ENCODE measurements at regions not wholly inside any gene's neighbourhood (a gene's known extent, or its start where the extent isn't known, plus 50 kb on each side); places are given as distances from the start of the nearest gene placed in this dataset.

DNA sequence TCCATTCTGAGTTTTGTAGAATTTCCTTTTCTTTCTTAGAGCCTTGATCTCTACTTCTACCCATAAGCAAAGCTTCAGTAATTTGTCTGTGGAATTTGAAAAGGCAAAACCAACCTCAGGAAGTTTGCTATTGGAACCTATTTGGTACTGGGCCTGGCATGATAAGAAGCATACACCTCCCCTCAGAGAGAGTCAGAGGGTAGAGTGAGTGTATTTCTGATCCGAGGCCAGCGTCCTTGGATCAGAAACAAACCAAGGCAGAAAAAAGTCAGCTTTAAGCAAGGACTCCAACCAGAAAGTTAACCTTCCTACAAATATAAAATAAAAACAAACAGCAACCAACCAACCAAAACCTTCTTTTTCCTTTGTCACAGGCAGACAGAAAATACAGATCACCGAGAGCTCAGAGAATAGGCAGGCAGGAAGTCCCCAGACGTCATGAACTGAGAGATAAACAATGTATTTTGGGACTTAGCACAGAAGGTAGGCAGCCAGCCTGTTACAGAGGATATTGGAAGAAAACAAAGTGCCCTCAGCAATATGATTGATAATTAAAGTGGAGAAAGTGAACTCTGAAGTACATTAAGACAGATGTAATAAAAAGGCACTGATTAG lies 141.5 kb downstream of the NEDD1 start:
- ATAC-seq (no peak), DNase-seq (ENCODE audit: low read depth, low spot score) (no peak)
- H4K20me1 ChIP-seq (ENCODE audit: insufficient read depth) = no peaks in the 10 kb centered on the region; the same call in 1 of the 2 replicates
- H3K4me3 ChIP-seq (replicated peaks in 1 of 2; ENCODE audit: low read depth in 1 of 2, low read length in 2 of 2) = no peak overlapping the region
- BruUV-seq (replicated peaks) = no TSS peak
- ChIA-PET CTCF (no interaction called here), POLR2A (no interaction called here), RAD21 (ENCODE audit: low non-redundant PET in 1 of 2, low total read pairs in 2 of 2, uncharacterized antibody in 2 of 2, unreplicated experiment in 2 of 2) (no interaction called here)
- H3K9me3 ChIP-seq (ENCODE audit: control insufficient read depth in 1 of 2, insufficient read depth in 1 of 2, low read depth in 1 of 2, low read length in 2 of 2) = no peaks in the 10 kb centered on the region
- intact Hi-C loops (cut with micrococcal nuclease) = no loop called here
- no peak overlapping the region for H2AFZ ChIP-seq (ENCODE audit: low read depth, low read length, poor library complexity, severe bottlenecking)
- H3K4me2 ChIP-seq (ENCODE audit: low read length) = no peak overlapping the region
- no peaks in the 10 kb centered on the region for H3K4me1 ChIP-seq (ENCODE audit: control insufficient read depth in 1 of 2, insufficient read depth in 2 of 2, low read length in 2 of 2)
- H3K27ac ChIP-seq (ENCODE audit: low read depth, low read length) = no peak overlapping the region
- no peaks in the 10 kb centered on the region for H3K36me3 ChIP-seq (ENCODE audit: control insufficient read depth in 1 of 2, insufficient read depth in 2 of 2, low read length in 2 of 2)
- no peak overlapping the region for H3K9ac ChIP-seq (ENCODE audit: low read length)
- H3K27me3 ChIP-seq (ENCODE audit: insufficient read depth, low read length) = peaks cover 17% of the 10 kb centered on the region; the same call in 1 of the 2 replicates
- no peaks in the 10 kb centered on the region for H3K9me2 ChIP-seq (ENCODE audit: insufficient read depth)
- H3K79me2 ChIP-seq (ENCODE audit: insufficient read depth, low read length) = no peaks in the 10 kb centered on the region
- TF ChIP-seq ELF1 (IDR thresholded peaks at IDR 0.05; ENCODE audit: borderline replicate concordance, low read depth) (no peak), TCF7L2 (IDR thresholded peaks at IDR 0.05; ENCODE audit: borderline replicate concordance, extremely low read depth, insufficient read depth, insufficient read length) (no peak), REST (IDR thresholded peaks at IDR 0.05; ENCODE audit: low read depth) (no peak), POLR2AphosphoS5 (IDR thresholded peaks at IDR 0.05; ENCODE audit: low read depth, low read length) (no peak), EGR1 (IDR thresholded peaks at IDR 0.05; ENCODE audit: low read depth) (no peak), CBX3 (IDR thresholded peaks at IDR 0.05; ENCODE audit: low read depth) (no peak), SRF (IDR thresholded peaks at IDR 0.05; ENCODE audit: low read depth) (no peak), ZNF274 (IDR thresholded peaks at IDR 0.05; ENCODE audit: low read depth, low read length) (no peak), YY1 (IDR thresholded peaks at IDR 0.05; ENCODE audit: extremely low read depth, insufficient replicate concordance, low read depth, low read length) (no peak), EZH2 (IDR thresholded peaks at IDR 0.05) (no peak), POLR2A (IDR thresholded peaks at IDR 0.05; ENCODE audit: borderline replicate concordance, extremely low read depth, insufficient read depth, insufficient read length) (no peak)
- TF ChIP-seq, protein P1, sequence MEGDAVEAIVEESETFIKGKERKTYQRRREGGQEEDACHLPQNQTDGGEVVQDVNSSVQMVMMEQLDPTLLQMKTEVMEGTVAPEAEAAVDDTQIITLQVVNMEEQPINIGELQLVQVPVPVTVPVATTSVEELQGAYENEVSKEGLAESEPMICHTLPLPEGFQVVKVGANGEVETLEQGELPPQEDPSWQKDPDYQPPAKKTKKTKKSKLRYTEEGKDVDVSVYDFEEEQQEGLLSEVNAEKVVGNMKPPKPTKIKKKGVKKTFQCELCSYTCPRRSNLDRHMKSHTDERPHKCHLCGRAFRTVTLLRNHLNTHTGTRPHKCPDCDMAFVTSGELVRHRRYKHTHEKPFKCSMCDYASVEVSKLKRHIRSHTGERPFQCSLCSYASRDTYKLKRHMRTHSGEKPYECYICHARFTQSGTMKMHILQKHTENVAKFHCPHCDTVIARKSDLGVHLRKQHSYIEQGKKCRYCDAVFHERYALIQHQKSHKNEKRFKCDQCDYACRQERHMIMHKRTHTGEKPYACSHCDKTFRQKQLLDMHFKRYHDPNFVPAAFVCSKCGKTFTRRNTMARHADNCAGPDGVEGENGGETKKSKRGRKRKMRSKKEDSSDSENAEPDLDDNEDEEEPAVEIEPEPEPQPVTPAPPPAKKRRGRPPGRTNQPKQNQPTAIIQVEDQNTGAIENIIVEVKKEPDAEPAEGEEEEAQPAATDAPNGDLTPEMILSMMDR (IDR thresholded peaks at IDR 0.05 in 2 of 3, conservative IDR thresholded peaks at IDR 0.05 in 1 of 3; ENCODE audit: borderline replicate concordance in 1 of 3, insufficient read depth in 1 of 3, low read depth in 2 of 3, low read length in 2 of 3) = no peak

Measured in HCT116 (cell line).